ENCODE measurements at regions not wholly inside any gene's neighbourhood (a gene's known extent, or its start where the extent isn't known, plus 50 kb on each side); places are given as distances from the start of the nearest gene placed in this dataset.

GRCh38 chr4:102440498-102440897, 60.7 kb upstream of the NFKB1 start:
- no peak for TF ChIP-seq POLR2A (IDR thresholded peaks at IDR 0.05)
- TF ChIP-seq, protein P1, sequence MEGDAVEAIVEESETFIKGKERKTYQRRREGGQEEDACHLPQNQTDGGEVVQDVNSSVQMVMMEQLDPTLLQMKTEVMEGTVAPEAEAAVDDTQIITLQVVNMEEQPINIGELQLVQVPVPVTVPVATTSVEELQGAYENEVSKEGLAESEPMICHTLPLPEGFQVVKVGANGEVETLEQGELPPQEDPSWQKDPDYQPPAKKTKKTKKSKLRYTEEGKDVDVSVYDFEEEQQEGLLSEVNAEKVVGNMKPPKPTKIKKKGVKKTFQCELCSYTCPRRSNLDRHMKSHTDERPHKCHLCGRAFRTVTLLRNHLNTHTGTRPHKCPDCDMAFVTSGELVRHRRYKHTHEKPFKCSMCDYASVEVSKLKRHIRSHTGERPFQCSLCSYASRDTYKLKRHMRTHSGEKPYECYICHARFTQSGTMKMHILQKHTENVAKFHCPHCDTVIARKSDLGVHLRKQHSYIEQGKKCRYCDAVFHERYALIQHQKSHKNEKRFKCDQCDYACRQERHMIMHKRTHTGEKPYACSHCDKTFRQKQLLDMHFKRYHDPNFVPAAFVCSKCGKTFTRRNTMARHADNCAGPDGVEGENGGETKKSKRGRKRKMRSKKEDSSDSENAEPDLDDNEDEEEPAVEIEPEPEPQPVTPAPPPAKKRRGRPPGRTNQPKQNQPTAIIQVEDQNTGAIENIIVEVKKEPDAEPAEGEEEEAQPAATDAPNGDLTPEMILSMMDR (IDR thresholded peaks at IDR 0.05), result no peak

Measured in ovary (tissue), 3 donors.